AG09309 (cell line): ENCODE measurements at regions not wholly inside any gene's neighbourhood (a gene's known extent, or its start where the extent isn't known, plus 50 kb on each side); places are given as distances from the start of the nearest gene placed in this dataset.

Source experiments
- DNase-seq: peaks from one replicate; pipeline ENCODE4 v3.0.0-alpha.2; 2010; ENCODE audit warnings: low read depth
- H3K4me3 ChIP-seq: 2 replicates; pipeline ENCODE4 v1.5.1; 2011; ENCODE audit warnings: mild to moderate bottlenecking, low read depth, low read length, moderate library complexity; ENCODE audit not compliant: control insufficient read depth
- CTCF ChIP-seq: IDR thresholded peaks from 2 replicates; pipeline ENCODE4 v1.5.1; 2011; ENCODE audit warnings: mild to moderate bottlenecking, low read depth, low read length, inconsistent platforms; ENCODE audit not compliant: insufficient read depth, control insufficient read depth; ENCODE audit errors: missing control alignments

GRCh38 chr11:71116693-71117040 lies 135.7 kb downstream of the SHANK2 start:
- DNase-seq = no peak
- H3K4me3 ChIP-seq = no peak overlapping the region
- no peak for TF ChIP-seq CTCF

GRCh38 chr11:71115770-71116692 lies 136.3 kb downstream of the SHANK2 start:
- no peak for TF ChIP-seq CTCF
- no peak for DNase-seq

GRCh38 chr11:71114124-71114851 lies 138.1 kb downstream of the SHANK2 start:
- no peak overlapping the region for H3K4me3 ChIP-seq
- no peak for TF ChIP-seq CTCF
- no peak for DNase-seq

More at GRCh38 chr11:71115770-71116692, 136.3 kb downstream of the SHANK2 start:
- no peak overlapping the region for H3K4me3 ChIP-seq

GRCh38 chr11:71112990-71113389 lies 139.4 kb downstream of the SHANK2 start:
- DNase-seq = no peak
- H3K4me3 ChIP-seq = no peak overlapping the region
- no peak for TF ChIP-seq CTCF

DNA sequence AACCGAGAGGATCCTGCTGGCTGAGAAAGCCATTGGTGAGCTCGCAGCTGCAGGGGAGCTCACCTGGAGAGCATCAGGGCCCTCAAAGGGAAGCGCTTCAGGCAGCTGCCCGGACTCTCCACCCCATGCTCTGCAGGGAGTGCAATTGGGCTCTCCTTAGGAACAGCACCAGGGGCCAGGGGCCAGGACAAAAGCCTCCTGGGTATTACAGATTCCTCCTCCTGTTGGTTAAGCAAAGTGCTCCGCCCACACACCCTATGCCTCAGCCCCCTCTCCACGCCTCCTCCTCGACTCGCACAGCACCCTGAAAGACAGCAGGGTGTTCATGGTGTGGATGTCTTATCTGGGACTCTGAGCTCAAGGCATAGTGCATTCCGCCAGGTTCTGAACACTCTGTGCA lies 139.9 kb downstream of the SHANK2 start:
- H3K4me3 ChIP-seq = no peak overlapping the region
- no peak for DNase-seq
- TF ChIP-seq CTCF = no peak

GRCh38 chr11:71109586-71109985 lies 142.8 kb downstream of the SHANK2 start:
- H3K4me3 ChIP-seq = no peak overlapping the region
- TF ChIP-seq CTCF = no peak
- DNase-seq = no peak
